Glomerular visceral epithelial cell (primary cell): ENCODE measurements at regions not wholly inside any gene's neighbourhood (a gene's known extent, or its start where the extent isn't known, plus 50 kb on each side); places are given as distances from the start of the nearest gene placed in this dataset.
"Not testable (repeated sequence)": the region's sequence is repeated elsewhere in the genome, so short reads cannot be mapped to it uniquely, and the experiment has no call there.

Experiments used
- DNase-seq: peaks from one replicate; pipeline ENCODE4 v3.0.0-alpha.2; 2016; ENCODE audit errors: extremely low spot score

- DNase-seq, result no peak
These were observed 133.8 kb downstream of the MRPS30 start for GRCh38 chr5:44942524-44943001.

GRCh38 chr5:44943647-44944046, 134.9 kb downstream of the MRPS30 start:
- no peak for DNase-seq

GRCh38 chr5:44945743-44946142, 137.0 kb downstream of the MRPS30 start:
- DNase-seq, result no peak

GRCh38 chr5:44949687-44950086, 140.9 kb downstream of the MRPS30 start:
- no peak for DNase-seq

- DNase-seq, result no peak
These were observed 142.6 kb downstream of the MRPS30 start for GRCh38 chr5:44951371-44951770.

- DNase-seq, result peak; percentile 22
These were observed 143.6 kb downstream of the MRPS30 start for GRCh38 chr5:44952376-44952775.

- DNase-seq, result no peak
These were observed 144.3 kb downstream of the MRPS30 start for GRCh38 chr5:44953078-44953477.

GRCh38 chr5:44958943-44959454, 150.3 kb downstream of the MRPS30 start:
- DNase-seq, result not testable (repeated sequence)

- no peak for DNase-seq
These were observed 161.1 kb downstream of the MRPS30 start for GRCh38 chr5:44969825-44970224.

GRCh38 chr5:44970963-44971362, 162.2 kb downstream of the MRPS30 start:
- not testable (repeated sequence) for DNase-seq

- no peak for DNase-seq
These were observed 166.1 kb downstream of the MRPS30 start for GRCh38 chr5:44974813-44975212.

GRCh38 chr5:44981708-44982107, 173.0 kb downstream of the MRPS30 start:
- DNase-seq, result no peak

GRCh38 chr5:44983006-44983405, 174.3 kb downstream of the MRPS30 start:
- DNase-seq, result no peak

GRCh38 chr5:44987026-44987425, 178.3 kb downstream of the MRPS30 start:
- no peak for DNase-seq

GRCh38 chr5:44991693-44992092, 182.9 kb downstream of the MRPS30 start:
- no peak for DNase-seq

- no peak for DNase-seq
These were observed 184.5 kb downstream of the MRPS30 start for GRCh38 chr5:44993286-44993685.

- no peak for DNase-seq
These were observed 188.8 kb downstream of the MRPS30 start for GRCh38 chr5:44997506-44997905.

- not testable (repeated sequence) for DNase-seq
These were observed 198.4 kb downstream of the MRPS30 start for GRCh38 chr5:45007102-45007501.

- no peak for DNase-seq
These were observed 208.8 kb downstream of the MRPS30 start for GRCh38 chr5:45017568-45017967.

GRCh38 chr5:45029553-45029952, 220.8 kb downstream of the MRPS30 start:
- DNase-seq, result no peak

GRCh38 chr5:45035991-45036390, 227.2 kb downstream of the MRPS30 start:
- no peak for DNase-seq

GRCh38 chr5:45037927-45038326, 229.2 kb downstream of the MRPS30 start:
- no peak for DNase-seq

GRCh38 chr5:45038366-45038987, 229.7 kb downstream of the MRPS30 start:
- peak; percentile 9 for DNase-seq

- DNase-seq, result no peak
These were observed 233.5 kb downstream of the MRPS30 start for GRCh38 chr5:45042283-45042682.
